ENCODE measurements at regions not wholly inside any gene's neighbourhood (a gene's known extent, or its start where the extent isn't known, plus 50 kb on each side); places are given as distances from the start of the nearest gene placed in this dataset.
"Not testable (repeated sequence)": the region's sequence is repeated elsewhere in the genome, so short reads cannot be mapped to it uniquely, and the experiment has no call there.

- no peak for TF ChIP-seq CTCF (IDR thresholded peaks at IDR 0.05; ENCODE audit: low read length, missing control alignments)
- H3K4me3 ChIP-seq (replicated peaks; ENCODE audit: low read depth, low read length): no peak overlapping the region
- DNase-seq (ENCODE audit: low read depth): no peak
These were observed 117.6 kb downstream of the CCDC74A start for GRCh38 chr2:131645177-131645765.

- not testable (repeated sequence) for DNase-seq (ENCODE audit: low read depth); H3K4me3 ChIP-seq (replicated peaks; ENCODE audit: low read depth, low read length)
These were observed 118.5 kb downstream of the CCDC74A start for GRCh38 chr2:131646220-131646619.

- peak overlapping the region; percentile 36 for H3K4me3 ChIP-seq (replicated peaks; ENCODE audit: low read depth, low read length)
- no peak for TF ChIP-seq CTCF (IDR thresholded peaks at IDR 0.05; ENCODE audit: low read length, missing control alignments)
- peak; percentile 10 for DNase-seq (ENCODE audit: low read depth)
These were observed 119.1 kb downstream of the CCDC74A start for GRCh38 chr2:131646669-131647297.

GRCh38 chr2:131648565-131648964, 120.9 kb downstream of the CCDC74A start:
- not testable (repeated sequence) for DNase-seq (ENCODE audit: low read depth); H3K4me3 ChIP-seq (replicated peaks; ENCODE audit: low read depth, low read length)

- not testable (repeated sequence) for DNase-seq (ENCODE audit: low read depth); H3K4me3 ChIP-seq (replicated peaks; ENCODE audit: low read depth, low read length)
These were observed 124.6 kb downstream of the CCDC74A start for GRCh38 chr2:131652246-131652645.

GRCh38 chr2:131654107-131654506, 126.4 kb downstream of the CCDC74A start:
- not testable (repeated sequence) for DNase-seq (ENCODE audit: low read depth); H3K4me3 ChIP-seq (replicated peaks; ENCODE audit: low read depth, low read length)

GRCh38 chr2:131656816-131657633, 129.3 kb downstream of the CCDC74A start:
- H3K4me3 ChIP-seq (replicated peaks; ENCODE audit: low read depth, low read length): no peak overlapping the region
- no peak for TF ChIP-seq CTCF (IDR thresholded peaks at IDR 0.05; ENCODE audit: low read length, missing control alignments)
- DNase-seq (ENCODE audit: low read depth): no peak

- H3K4me3 ChIP-seq (replicated peaks; ENCODE audit: low read depth, low read length): no peak overlapping the region
- TF ChIP-seq CTCF (IDR thresholded peaks at IDR 0.05; ENCODE audit: low read length, missing control alignments): no peak
- DNase-seq (ENCODE audit: low read depth): no peak
These were observed 130.4 kb downstream of the CCDC74A start for GRCh38 chr2:131657895-131658768.
